H1 (cell line): ENCODE measurements at regions not wholly inside any gene's neighbourhood (a gene's known extent, or its start where the extent isn't known, plus 50 kb on each side); places are given as distances from the start of the nearest gene placed in this dataset.

ENCODE experiments used
- CHD1 ChIP-seq: IDR thresholded peaks from 2 replicates; pipeline ENCODE4 v1.6.1; 2012; ENCODE audit warnings: low read depth, low read length, improper control_type of control experiment
- CTCF ChIP-seq, 3 experiments: IDR thresholded peaks; 1 replicate in 2 of 3; 2 replicates in 1 of 3; pipeline versions ENCODE4 v1.5.1 to v1.6.1; 2011; ENCODE audit warnings: low read length in 3 of 3, mild to moderate bottlenecking in 3 of 3, inconsistent platforms in 2 of 3, low read depth in 1 of 3, moderate library complexity in 1 of 3; ENCODE audit not compliant: insufficient read depth in 1 of 3; ENCODE audit errors: control extremely low read depth in 1 of 3
- HDAC2 ChIP-seq, 2 experiments: fragments of 300-600 bp in 1 of 2; sonication (generic) in 1 of 2; IDR thresholded peaks; 2 replicates each; pipeline ENCODE4 v1.6.1; 2011 to 2012; ENCODE audit warnings: low read depth in 2 of 2, low read length in 2 of 2, mild to moderate bottlenecking in 2 of 2, moderate library complexity in 2 of 2, borderline replicate concordance in 1 of 2, inconsistent platforms in 1 of 2
- KDM5A ChIP-seq: fragments of 200-600 bp; IDR thresholded peaks from 2 replicates; pipeline ENCODE4 v1.7.1; 2012; ENCODE audit warnings: mild to moderate bottlenecking, low read length, inconsistent platforms, mixed read lengths
- NRF1 ChIP-seq: IDR thresholded peaks from 2 replicates; pipeline ENCODE4 v1.6.1; 2011; ENCODE audit warnings: mild to moderate bottlenecking, low read depth, low read length, improper control_type of control experiment
- RBBP5 ChIP-seq: IDR thresholded peaks from 2 replicates; pipeline ENCODE4 v1.7.1; 2012; ENCODE audit warnings: low read depth, mild to moderate bottlenecking, inconsistent platforms, low read length, moderate library complexity, borderline replicate concordance
- RFX5 ChIP-seq: IDR thresholded peaks from 2 replicates; pipeline ENCODE4 v1.6.1; 2011; ENCODE audit warnings: low read depth, low read length, improper control_type of control experiment, borderline replicate concordance
- SIN3A ChIP-seq, 2 experiments: IDR thresholded peaks in 1 of 2; conservative IDR thresholded peaks in 1 of 2; 2 replicates each; pipeline ENCODE4 v1.6.1; 2011 to 2012; ENCODE audit warnings: low read length in 2 of 2, improper control_type of control experiment in 1 of 2, low read depth in 1 of 2, mild to moderate bottlenecking in 1 of 2
- SIRT6 ChIP-seq: IDR thresholded peaks from one replicate; pipeline ENCODE4 v1.7.1; 2012; ENCODE audit warnings: low read length, inconsistent platforms
- SP1 ChIP-seq: IDR thresholded peaks from 2 replicates; pipeline ENCODE4 v1.6.1; 2011; ENCODE audit warnings: low read depth, low read length
- SRF ChIP-seq: IDR thresholded peaks from 2 replicates; pipeline ENCODE4 v1.6.1; 2011; ENCODE audit warnings: mild to moderate bottlenecking, low read depth, low read length, moderate library complexity
- TBP ChIP-seq: IDR thresholded peaks from 2 replicates; pipeline ENCODE4 v1.6.1; 2011; ENCODE audit warnings: low read depth, low read length, improper control_type of control experiment
- TCF12 ChIP-seq: IDR thresholded peaks from 2 replicates; pipeline ENCODE4 v1.6.1; 2011; ENCODE audit warnings: low read depth, mild to moderate bottlenecking, low read length
- YY1 ChIP-seq: IDR thresholded peaks from 2 replicates; pipeline ENCODE4 v1.6.1; 2011; ENCODE audit warnings: low read depth, mild to moderate bottlenecking, low read length
- ZNF274 ChIP-seq: IDR thresholded peaks from 2 replicates; pipeline ENCODE4 v1.7.0; 2012; ENCODE audit warnings: low read length, borderline replicate concordance; ENCODE audit errors: extremely low read depth
- TF ChIP-seq, protein P1 (sequence below): IDR thresholded peaks from 2 replicates; pipeline ENCODE4 v1.6.1; 2011; ENCODE audit warnings: low read depth, mild to moderate bottlenecking, low read length; ENCODE audit not compliant: insufficient read depth

DNA sequence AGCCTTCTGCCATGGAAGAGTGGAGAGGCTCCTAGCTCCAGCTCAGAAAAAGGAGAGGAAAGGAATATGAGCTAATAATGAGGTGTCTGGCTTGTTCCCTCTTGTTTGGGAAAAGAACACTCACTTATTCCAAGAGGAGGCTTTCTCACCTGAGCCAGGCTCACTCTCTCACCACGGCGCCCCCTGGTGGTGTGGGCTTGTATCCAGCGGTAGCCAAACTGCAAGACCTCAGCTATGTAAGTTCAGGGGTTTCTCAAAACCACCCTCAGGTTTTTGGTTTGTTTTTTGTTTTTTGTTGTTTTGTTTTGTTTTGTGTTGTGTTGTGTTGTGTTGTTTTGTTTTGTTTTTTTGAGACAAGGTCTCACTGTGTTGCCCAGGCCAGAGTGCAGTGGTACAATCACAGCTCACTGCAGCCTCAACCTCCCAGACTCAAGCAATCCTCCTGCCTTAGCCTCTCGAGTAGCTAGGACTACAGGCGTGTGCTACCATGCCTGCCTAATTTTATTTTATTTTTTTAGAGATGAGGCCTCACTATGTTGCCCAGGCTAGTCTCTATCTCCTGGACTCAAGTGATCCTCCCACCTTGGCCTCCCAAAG is 124.0 kb downstream of the TMEM130 start (continued):
- no peak for TF ChIP-seq KDM5A
- no peak for TF ChIP-seq TBP
- peak; percentile 13; the same call in 1 of the 2 replicates for TF ChIP-seq TCF12
- peak; percentile 86 to 89 (median 86) for TF ChIP-seq CTCF (IDR thresholded peaks at IDR 0.05; ENCODE audit: control extremely low read depth in 1 of 3, insufficient read depth in 1 of 3, low read depth in 1 of 3, low read length in 3 of 3)
- no peak for TF ChIP-seq ZNF274
- no peak for TF ChIP-seq SRF
- TF ChIP-seq HDAC2 (IDR thresholded peaks at IDR 0.05; ENCODE audit: borderline replicate concordance in 1 of 2, low read depth in 2 of 2, low read length in 2 of 2): peak in 1 of 2 experiments; percentile 66; a peak in 1 of 4 replicates
- TF ChIP-seq, protein P1, sequence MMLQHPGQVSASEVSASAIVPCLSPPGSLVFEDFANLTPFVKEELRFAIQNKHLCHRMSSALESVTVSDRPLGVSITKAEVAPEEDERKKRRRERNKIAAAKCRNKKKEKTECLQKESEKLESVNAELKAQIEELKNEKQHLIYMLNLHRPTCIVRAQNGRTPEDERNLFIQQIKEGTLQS: no peak
- no peak for TF ChIP-seq SIN3A (conservative IDR thresholded peaks at IDR 0.05 in 1 of 2, IDR thresholded peaks at IDR 0.05 in 1 of 2; ENCODE audit: low read depth in 1 of 2, low read length in 2 of 2)
- TF ChIP-seq NRF1: no peak
- no peak for TF ChIP-seq CHD1
- no peak for TF ChIP-seq RBBP5
- TF ChIP-seq SIRT6: no peak
- TF ChIP-seq SP1: no peak
- TF ChIP-seq YY1: peak; percentile 42; the same call in 1 of the 2 replicates
- TF ChIP-seq RFX5: no peak
